Hippocampal formation (tissue), 2 donors: ENCODE measurements at regions not wholly inside any gene's neighbourhood (a gene's known extent, or its start where the extent isn't known, plus 50 kb on each side); places are given as distances from the start of the nearest gene placed in this dataset.

Experiments
- DNase-seq, 2 donors: peaks; one replicate each; lab custom pipeline; 2025; lab: John Stamatoyannopoulos, UW

DNA sequence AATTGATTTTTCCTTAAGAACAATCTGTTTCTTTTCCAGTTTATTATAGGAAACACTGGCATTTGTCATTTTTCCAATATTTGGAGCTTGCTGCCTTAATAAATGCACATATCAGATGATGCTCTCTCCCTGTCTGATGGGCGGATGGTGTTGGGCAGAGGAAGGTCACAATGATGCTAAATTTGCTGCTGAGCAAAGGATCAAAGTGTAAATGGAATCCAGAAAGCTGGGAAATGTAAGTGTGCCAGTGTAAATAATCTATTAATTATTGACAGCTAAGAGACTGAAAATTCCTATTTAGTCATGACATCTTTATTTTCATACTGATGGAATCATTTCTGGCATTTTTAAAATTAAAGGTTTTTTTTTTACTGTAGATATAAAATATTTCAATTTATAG is 243.2 kb downstream of the PTBP2 start:
- no peak for DNase-seq

DNA sequence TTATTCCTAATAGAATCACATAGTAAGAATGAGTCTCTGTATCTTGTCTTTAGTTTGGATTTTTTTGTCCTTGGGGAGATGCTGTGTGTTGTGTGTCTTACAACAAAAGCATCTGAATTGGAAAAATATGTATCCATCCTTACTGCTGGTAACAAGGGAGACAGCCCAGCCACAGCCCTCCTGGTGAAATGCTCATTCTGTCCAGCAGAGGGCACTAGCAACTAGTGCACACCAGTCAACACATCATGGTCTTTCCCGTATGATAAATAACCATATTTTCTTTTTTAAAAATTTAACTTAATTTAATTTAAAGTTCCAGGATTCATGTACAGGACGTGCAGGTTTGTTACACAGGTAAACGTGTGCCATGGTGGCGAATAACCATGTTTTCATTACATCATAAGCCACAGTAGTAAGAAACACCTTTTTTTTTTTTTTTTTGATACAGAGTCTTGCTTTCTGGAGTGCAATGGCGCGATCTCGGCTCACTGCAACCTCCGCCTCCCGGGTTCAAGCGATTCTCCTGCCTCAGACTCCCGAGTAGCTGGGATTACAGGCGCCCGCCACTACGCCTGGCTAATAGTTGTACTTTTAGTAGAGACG is 245.1 kb downstream of the PTBP2 start:
- peak; percentile 46 to 69 for DNase-seq

- no peak for DNase-seq
These were observed 245.7 kb downstream of the PTBP2 start for GRCh38 chr1:96967311-96967710.

GRCh38 chr1:96968541-96968940 is 247.0 kb downstream of the PTBP2 start:
- DNase-seq, result no peak

DNA sequence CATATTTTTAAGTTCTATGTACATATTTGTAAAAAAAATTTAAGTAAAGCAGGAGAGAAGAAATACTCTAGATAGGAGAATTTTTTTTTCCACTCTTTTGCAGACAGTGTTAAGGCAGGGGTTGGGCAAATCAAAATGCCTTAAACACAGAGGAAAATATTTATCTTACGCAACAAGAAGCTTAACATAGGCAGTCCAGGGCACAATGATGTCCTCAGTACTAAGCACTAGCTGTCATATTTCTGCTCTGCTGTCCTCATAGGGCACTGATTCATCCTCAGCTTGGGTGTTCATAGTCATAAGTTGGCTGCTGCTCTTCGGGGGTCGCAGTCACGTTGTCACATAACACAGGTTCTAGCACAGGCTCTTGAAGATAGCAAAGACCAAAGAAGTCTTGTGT is 247.4 kb downstream of the PTBP2 start:
- no peak for DNase-seq

DNA sequence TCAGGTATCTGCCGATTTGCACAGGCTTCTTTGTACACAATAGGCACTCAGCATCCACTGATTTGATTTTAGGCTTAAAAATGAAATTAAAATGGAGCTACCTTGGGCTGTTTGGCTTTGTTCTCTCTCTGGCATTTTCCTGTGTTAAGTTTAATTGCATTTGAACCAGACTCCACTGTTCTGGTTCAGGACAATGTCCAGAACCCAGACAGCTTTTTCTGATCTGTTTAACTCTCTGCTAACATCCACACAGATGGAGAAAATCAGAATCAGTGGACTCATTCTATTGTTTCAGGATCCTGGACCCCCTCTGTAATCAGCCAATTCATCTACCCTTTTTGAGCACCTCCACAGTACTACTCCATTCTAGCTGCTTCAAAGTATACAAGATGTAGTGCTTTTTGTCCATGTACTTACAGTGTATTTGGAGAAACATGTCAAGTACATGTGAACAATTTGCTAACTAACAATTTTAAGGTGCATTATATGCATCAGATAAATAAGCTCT is 248.1 kb downstream of the PTBP2 start:
- no peak for DNase-seq

- no peak for DNase-seq
These were observed 249.9 kb downstream of the PTBP2 start for GRCh38 chr1:96971439-96971838.

- no peak for DNase-seq
These were observed 250.4 kb downstream of the PTBP2 start for GRCh38 chr1:96971849-96972602.

DNA sequence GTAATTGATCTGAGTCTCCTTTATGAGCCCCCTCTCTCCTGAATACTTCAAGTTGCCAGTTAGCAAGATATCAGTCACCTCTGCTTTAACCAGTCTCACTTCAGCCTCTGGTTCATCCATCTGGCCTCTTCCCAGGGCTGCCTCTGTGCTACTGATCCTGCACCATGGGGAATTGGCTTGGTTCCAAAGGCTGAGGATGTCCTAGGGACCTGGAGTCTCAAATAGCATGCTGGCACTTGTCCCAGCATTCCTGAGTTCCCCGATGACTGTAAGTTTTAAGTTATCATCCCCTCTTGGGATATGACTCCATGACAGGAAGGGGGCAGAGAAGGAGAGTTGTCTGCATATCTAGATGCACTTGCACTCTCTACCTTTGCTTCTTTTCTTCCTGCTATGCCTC is 252.0 kb downstream of the PTBP2 start:
- no peak for DNase-seq

DNA sequence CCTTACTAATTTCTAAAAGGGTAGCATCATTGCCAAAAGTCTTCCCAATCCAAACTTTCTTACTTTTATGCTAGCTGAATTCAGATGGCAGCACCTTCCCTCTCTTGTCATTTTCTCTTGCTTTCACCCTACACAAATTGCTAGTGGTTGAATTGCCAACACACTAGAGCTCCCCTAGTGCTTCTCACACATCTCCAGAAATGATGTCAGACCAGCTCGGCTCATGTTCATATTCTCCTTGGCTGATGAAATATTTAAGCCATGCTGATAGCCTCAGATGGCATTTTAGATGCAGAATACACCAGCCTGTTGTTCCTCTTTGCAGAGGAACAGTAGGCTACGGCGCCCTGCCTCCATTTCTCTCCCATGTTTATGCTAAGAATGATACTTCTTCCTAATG is 256.9 kb downstream of the PTBP2 start:
- DNase-seq, result no peak

- no peak for DNase-seq
These were observed 257.3 kb downstream of the PTBP2 start for GRCh38 chr1:96978901-96979300.

DNA sequence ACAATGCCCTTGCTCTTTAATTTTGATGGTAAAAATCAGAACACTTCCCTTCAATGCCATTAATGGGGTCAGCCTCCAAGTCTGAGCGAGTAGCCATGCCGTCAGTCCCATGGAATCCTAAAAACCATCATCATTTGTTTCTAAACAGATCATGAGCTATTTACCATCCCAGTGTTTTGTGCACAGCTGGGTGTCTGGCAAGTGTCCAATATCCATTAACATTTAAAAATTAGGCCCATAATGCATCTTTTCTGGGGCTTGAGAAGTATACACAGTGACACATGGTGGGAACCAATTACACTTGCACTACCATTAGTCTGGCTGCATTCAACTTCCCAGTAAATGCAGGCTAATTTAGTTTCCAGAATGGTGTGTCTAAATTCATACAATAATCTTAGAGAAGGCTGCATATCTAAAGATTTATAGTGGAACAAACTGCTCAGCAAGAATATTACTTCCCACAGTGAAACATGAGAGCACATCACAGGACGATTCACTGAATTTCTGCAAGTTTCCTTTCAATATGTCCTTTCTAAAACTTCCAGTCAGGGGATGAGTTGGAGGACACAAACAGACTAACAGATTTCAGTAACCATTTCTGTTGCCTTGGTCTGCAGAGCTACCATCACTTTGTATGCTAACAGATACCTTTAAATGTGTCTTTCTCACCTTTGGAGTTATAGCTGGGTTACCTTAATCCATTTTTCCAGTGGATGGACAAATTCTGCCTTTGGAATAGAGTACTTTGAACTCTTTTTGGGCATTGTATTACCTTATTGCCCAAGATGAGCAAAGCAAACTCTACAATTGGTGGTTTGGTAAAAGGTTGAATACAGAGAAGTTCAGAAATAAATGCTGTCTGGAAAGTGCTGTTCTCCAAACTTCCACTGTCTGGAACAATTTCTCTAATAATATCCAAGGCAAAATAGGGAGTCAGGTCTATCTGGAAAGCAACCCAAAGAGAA is 258.0 kb downstream of the PTBP2 start:
- DNase-seq, result no peak

DNA sequence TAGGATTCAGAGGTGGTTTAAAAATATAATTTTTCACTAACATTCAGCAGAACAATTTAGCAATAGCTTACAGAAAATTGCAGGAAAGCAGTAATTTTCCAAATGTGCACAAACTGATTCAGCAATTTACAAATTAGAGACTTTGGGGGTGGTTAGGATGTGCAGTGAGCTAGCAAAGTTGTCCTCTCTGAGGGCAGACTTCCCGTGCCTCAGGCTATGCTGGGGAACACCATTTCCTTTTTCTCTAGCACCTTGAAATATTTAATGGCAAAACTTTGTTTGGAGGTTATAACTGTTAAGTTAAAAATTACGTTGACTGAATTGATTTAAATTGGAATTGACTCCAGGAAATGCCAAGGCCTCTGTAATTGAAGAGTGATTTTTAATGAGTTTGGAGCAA is 258.9 kb downstream of the PTBP2 start:
- DNase-seq, result no peak

- no peak for DNase-seq
These were observed 259.6 kb downstream of the PTBP2 start for GRCh38 chr1:96981181-96981580.

DNA sequence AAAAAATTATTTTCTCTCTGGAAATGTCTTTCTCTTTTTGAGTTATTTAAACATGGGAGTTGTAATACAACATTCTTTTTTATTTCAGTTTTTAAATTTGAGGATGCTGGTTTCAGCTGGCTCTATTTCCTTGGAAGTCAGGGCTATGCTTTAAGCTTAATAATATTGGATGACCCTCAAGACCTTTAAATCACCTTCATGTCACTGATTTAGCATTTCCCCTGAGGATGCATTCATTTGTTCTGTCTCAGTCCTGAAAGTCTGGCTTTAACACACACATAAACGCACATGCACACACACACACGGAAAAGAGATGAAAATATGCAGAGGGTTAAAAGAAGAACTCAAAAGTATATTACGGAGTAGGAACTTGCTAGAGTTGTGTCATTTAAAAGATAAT is 260.5 kb downstream of the PTBP2 start:
- no peak for DNase-seq

DNA sequence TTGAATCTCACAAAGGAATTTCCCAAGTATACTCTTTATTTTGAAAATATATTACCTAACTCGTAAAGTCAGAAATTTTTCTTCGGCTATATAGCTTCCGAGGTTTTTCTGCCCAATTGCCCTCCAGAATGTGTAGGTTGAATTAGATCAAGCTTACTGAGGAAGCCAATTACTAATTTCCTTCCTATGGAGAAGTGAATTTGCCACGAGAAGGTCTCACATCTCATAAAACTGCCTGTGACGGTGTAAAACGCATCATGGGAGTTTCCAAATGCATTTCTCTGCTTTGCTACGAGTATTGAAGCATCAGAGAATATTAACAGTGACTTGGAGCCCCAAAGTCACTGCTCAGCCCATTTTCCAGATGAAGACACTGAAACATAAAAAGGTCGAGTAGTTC is 262.3 kb downstream of the PTBP2 start:
- no peak for DNase-seq

DNA sequence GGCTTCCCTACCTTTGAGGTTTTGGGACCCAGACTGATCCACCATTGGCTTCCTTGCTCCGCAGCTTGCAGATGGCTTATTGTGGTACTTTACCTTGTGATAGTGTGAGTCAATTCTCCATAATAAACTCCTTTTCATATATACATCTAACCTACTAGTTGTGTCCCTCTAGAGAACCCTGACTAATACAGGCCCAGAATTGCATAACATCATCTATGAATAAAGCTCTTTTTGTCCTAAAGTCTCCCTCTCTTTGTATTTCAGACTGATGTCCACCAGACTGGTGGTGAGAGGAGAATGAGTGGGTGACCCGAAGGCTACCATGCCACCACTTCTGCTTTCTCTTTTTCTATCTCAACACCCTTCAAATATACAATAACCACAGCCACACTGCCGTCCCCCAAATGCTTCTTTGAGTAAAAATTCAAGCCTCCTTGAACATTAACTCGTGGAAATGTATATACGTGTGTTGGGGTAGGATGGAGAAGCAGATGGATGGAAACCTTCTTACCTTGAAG is 265.7 kb downstream of the PTBP2 start:
- DNase-seq, result no peak

DNA sequence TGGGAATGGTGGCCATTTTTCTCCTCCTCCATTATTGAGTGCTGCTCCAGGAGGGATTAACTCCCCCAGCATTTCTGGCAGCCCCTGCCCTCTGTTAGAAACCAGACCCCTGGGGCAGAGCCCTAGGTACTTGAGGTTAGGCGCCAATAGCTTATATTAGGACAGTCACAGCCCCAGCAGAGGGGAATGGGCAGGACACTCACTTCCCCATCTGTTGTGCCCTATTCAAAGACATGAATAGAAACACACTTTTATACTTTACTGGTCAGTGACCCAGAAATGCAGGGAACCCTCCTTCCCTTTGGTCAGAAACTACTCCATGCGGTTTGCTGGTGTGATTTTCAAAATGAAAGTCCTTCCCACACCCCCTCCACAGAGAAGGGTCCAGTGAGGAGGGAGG is 267.7 kb downstream of the PTBP2 start:
- no peak for DNase-seq

GRCh38 chr1:96990136-96990535 is 268.6 kb downstream of the PTBP2 start:
- no peak for DNase-seq

DNA sequence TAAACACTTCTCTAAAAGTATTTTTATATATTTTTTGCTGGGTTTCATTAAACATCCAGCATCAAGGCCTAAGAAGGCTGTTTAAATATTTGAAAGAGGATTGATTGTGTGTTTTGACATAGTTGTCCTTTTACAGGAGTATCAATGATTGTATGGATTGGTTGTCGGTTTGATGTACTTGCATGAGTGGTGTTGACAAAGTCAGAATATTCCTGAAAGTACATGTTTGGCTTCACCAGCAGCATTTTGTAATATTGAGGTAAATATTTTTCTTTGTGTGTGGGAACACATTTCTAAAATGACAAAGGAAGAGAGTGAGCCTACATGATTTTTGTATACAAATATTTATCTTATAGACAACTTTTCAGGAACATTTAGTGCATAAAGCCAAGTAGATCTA is 269.7 kb downstream of the PTBP2 start:
- DNase-seq, result no peak

DNA sequence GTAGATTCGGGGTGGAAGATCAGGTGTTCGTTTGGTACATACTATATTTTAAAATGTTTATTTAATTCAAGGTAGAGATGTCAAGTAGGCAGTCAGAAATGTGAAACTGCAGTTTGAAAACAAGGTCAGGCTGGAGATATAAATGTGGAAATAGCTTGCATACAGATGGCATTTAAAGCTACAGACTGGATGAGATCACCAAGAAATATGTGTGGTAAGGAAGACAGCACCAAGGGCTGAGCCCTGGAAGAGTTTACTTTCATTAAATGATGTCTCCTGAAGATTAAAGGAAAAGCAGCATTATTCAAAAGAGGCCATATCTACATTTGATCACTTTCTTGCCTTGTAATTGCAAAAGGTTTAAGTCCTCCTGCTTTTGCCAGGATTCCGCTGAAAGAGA is 271.3 kb downstream of the PTBP2 start:
- no peak for DNase-seq

DNA sequence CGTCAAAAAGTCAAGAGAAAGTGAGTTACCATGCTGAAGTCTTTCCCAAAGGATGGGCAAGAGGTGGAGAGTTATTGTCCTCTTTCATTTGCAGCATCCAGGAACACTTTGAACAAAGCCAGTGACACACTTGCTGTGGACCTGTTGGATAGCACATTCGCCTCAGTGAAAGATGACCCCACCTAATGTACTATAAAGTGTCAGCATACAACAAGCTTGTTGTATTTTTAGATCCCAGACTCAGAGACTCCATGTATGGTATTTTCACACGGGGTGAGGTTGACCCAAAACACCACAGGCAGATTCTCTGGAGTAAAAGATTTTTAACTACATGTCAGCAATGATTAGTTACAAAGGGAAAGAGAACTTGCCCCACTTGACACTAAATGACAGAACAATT is 273.8 kb downstream of the PTBP2 start:
- no peak for DNase-seq
